GF-D8 (cell line): ENCODE measurements at regions not wholly inside any gene's neighbourhood (a gene's known extent, or its start where the extent isn't known, plus 50 kb on each side); places are given as distances from the start of the nearest gene placed in this dataset.
"Not testable (repeated sequence)": the region's sequence is repeated elsewhere in the genome, so short reads cannot be mapped to it uniquely, and the experiment has no call there.

Experiments
- DNase-seq: peaks from one replicate; lab custom pipeline; 2025; lab: John Stamatoyannopoulos, UW

- DNase-seq = no peak
Measured at GRCh38 chr11:25159341-25159740, 662.5 kb downstream of the LUZP2 start.

- no peak for DNase-seq
Measured at GRCh38 chr11:25163421-25163820, 666.6 kb downstream of the LUZP2 start.

- no peak for DNase-seq
Measured at GRCh38 chr11:25180187-25180586, 683.3 kb downstream of the LUZP2 start.

- DNase-seq = no peak
Measured at GRCh38 chr11:25183411-25183810, 686.6 kb downstream of the LUZP2 start.

GRCh38 chr11:25197515-25197914, 700.7 kb downstream of the LUZP2 start:
- no peak for DNase-seq

- no peak for DNase-seq
Measured at GRCh38 chr11:25198704-25199103, 701.9 kb downstream of the LUZP2 start.

- no peak for DNase-seq
Measured at GRCh38 chr11:25200925-25201324, 704.1 kb downstream of the LUZP2 start.

- no peak for DNase-seq
Measured at GRCh38 chr11:25206762-25207161, 709.9 kb downstream of the LUZP2 start.

- no peak for DNase-seq
Measured at GRCh38 chr11:25211635-25212254, 714.9 kb downstream of the LUZP2 start.

- no peak for DNase-seq
Measured at GRCh38 chr11:25214535-25215176, 717.8 kb downstream of the LUZP2 start.

GRCh38 chr11:25218036-25218435, 721.2 kb downstream of the LUZP2 start:
- no peak for DNase-seq

- no peak for DNase-seq
Measured at GRCh38 chr11:25225078-25225477, 728.2 kb downstream of the LUZP2 start.

GRCh38 chr11:25242928-25243327, 746.1 kb downstream of the LUZP2 start:
- DNase-seq = no peak

- no peak for DNase-seq
Measured at GRCh38 chr11:25244126-25244525, 747.3 kb downstream of the LUZP2 start.

GRCh38 chr11:25247336-25247735, 750.5 kb downstream of the LUZP2 start:
- DNase-seq = no peak

- DNase-seq = no peak
Measured at GRCh38 chr11:25252854-25253253, 756.0 kb downstream of the LUZP2 start.

GRCh38 chr11:25263861-25264260, 767.0 kb downstream of the LUZP2 start:
- DNase-seq = not testable (repeated sequence)

- DNase-seq = no peak
Measured at GRCh38 chr11:25271301-25271700, 774.4 kb downstream of the LUZP2 start.

GRCh38 chr11:25272214-25272613, 775.4 kb downstream of the LUZP2 start:
- no peak for DNase-seq

- DNase-seq = not testable (repeated sequence)
Measured at GRCh38 chr11:25280821-25281220, 784.0 kb downstream of the LUZP2 start.

- DNase-seq = no peak
Measured at GRCh38 chr11:25293166-25293565, 796.3 kb downstream of the LUZP2 start.

GRCh38 chr11:25298450-25298849, 801.6 kb downstream of the LUZP2 start:
- DNase-seq = no peak

- DNase-seq = no peak
Measured at GRCh38 chr11:25309818-25310217, 813.0 kb downstream of the LUZP2 start.

- DNase-seq = no peak
Measured at GRCh38 chr11:25317216-25317615, 820.4 kb downstream of the LUZP2 start.
